Neural cell (in vitro differentiated cells): ENCODE measurements at regions not wholly inside any gene's neighbourhood (a gene's known extent, or its start where the extent isn't known, plus 50 kb on each side); places are given as distances from the start of the nearest gene placed in this dataset.

Experiments used
- H2AFZ ChIP-seq: fragments of 200-600, 300-800 bp; sonication (generic), shearing (Covaris generic); 2 replicates; pipeline ENCODE4 v1.6.0; 2014; ENCODE audit warnings: low read depth, mild to moderate bottlenecking, antibody characterized with exemption, low read length, moderate library complexity
- H3F3A ChIP-seq: fragments of 200-600 bp; shearing (Covaris generic); 2 replicates; pipeline ENCODE4 v1.6.1; 2016; ENCODE audit warnings: mild to moderate bottlenecking, moderate library complexity, mixed read lengths, antibody characterized with exemption, low read length; ENCODE audit not compliant: insufficient read depth, poor library complexity, severe bottlenecking
- H3K27ac ChIP-seq: fragments of 200-600, 300-800 bp; sonication (generic), shearing (Covaris generic); 2 replicates; pipeline ENCODE4 v1.5.1; 2014; ENCODE audit warnings: mild to moderate bottlenecking, low read length, moderate library complexity
- H3K27me3 ChIP-seq: fragments of 300-800, 200-600 bp; sonication (generic), shearing (Covaris generic); 2 replicates; pipeline ENCODE4 v1.6.0; 2014; ENCODE audit warnings: mild to moderate bottlenecking, low read depth, low read length, moderate library complexity; ENCODE audit not compliant: insufficient read depth
- H3K36me3 ChIP-seq: fragments of 300-800, 200-600 bp; sonication (generic), shearing (Covaris generic); 2 replicates; pipeline ENCODE4 v1.5.1; 2014; ENCODE audit warnings: mild to moderate bottlenecking, antibody characterized with exemption, low read length, moderate library complexity; ENCODE audit not compliant: insufficient read depth
- H3K4me2 ChIP-seq: fragments of 300-800, 200-600 bp; sonication (generic), shearing (Covaris generic); 2 replicates; pipeline ENCODE4 v1.6.0; 2014; ENCODE audit warnings: mild to moderate bottlenecking, low read length
- H3K4me3 ChIP-seq: fragments of 300-800, 200-600 bp; sonication (generic), shearing (Covaris generic); 2 replicates; pipeline ENCODE4 v1.5.1; 2014; ENCODE audit warnings: mild to moderate bottlenecking, low read length, moderate library complexity
- H3K79me2 ChIP-seq: fragments of 200-600 bp; shearing (Covaris generic); replicated peaks from 2 replicates; pipeline ENCODE4 v1.6.0; 2014; ENCODE audit warnings: mild to moderate bottlenecking, low read length, moderate library complexity; ENCODE audit not compliant: insufficient read depth
- H3K9ac ChIP-seq: fragments of 300-800, 200-600 bp; sonication (generic), shearing (Covaris generic); 2 replicates; pipeline ENCODE4 v1.6.1; 2016; ENCODE audit warnings: mild to moderate bottlenecking, low read length, mixed read lengths
- H3K9me2 ChIP-seq: fragments of 200-600 bp; shearing (Covaris generic); 2 replicates; pipeline ENCODE4 v1.6.1; 2016; ENCODE audit warnings: mild to moderate bottlenecking, low read length, mixed read lengths; ENCODE audit not compliant: insufficient read depth
- H3K9me3 ChIP-seq: fragments of 200-600, 300-800 bp; sonication (generic), shearing (Covaris generic); 2 replicates; pipeline ENCODE4 v1.6.1; 2016; ENCODE audit warnings: mild to moderate bottlenecking, mixed run types, low read length, moderate library complexity, mixed read lengths
- H4K20me1 ChIP-seq: fragments of 200-600 bp; shearing (Covaris generic); 2 replicates; pipeline ENCODE4 v1.6.1; 2016; ENCODE audit warnings: mild to moderate bottlenecking, mixed run types; ENCODE audit not compliant: insufficient read depth
- CTCF ChIP-seq: fragments of 450-650 bp; IDR thresholded peaks from 2 replicates; pipeline ENCODE4 v1.5.1; 2014; ENCODE audit warnings: antibody characterized with exemption, mild to moderate bottlenecking, moderate library complexity; ENCODE audit not compliant: poor library complexity, severe bottlenecking
- EP300 ChIP-seq: fragments of 450-650 bp; conservative IDR thresholded peaks from 2 replicates; pipeline ENCODE4 v1.6.1; 2014; ENCODE audit warnings: antibody characterized with exemption, mild to moderate bottlenecking, moderate library complexity; ENCODE audit not compliant: poor library complexity, severe bottlenecking
- EZH2 ChIP-seq: fragments of 200-600, 300-800 bp; shearing (Covaris generic), sonication (generic); IDR thresholded peaks from 2 replicates; pipeline ENCODE4 v1.6.1; 2014; ENCODE audit warnings: antibody characterized with exemption, low read length, borderline replicate concordance, mild to moderate bottlenecking; ENCODE audit not compliant: insufficient read depth, poor library complexity, severe bottlenecking
- MXI1 ChIP-seq: fragments of 450-650 bp; conservative IDR thresholded peaks from 2 replicates; pipeline ENCODE4 v1.6.1; 2014; ENCODE audit warnings: antibody characterized with exemption, mild to moderate bottlenecking; ENCODE audit not compliant: poor library complexity, severe bottlenecking
- POLR2AphosphoS5 ChIP-seq: IDR thresholded peaks from 2 replicates; pipeline ENCODE4 v1.6.1; 2012
- RAD21 ChIP-seq: fragments of 450-650 bp; conservative IDR thresholded peaks from 2 replicates; pipeline ENCODE4 v1.6.1; 2014; ENCODE audit warnings: antibody characterized with exemption, mild to moderate bottlenecking, moderate library complexity
- REST ChIP-seq: IDR thresholded peaks from 2 replicates; pipeline ENCODE4 v1.6.1; 2012; ENCODE audit warnings: borderline replicate concordance
- SMC3 ChIP-seq: fragments of 450-650 bp; conservative IDR thresholded peaks from 2 replicates; pipeline ENCODE4 v1.6.1; 2014; ENCODE audit warnings: antibody characterized with exemption, mild to moderate bottlenecking, moderate library complexity; ENCODE audit not compliant: poor library complexity
- TAF1 ChIP-seq: IDR thresholded peaks from 2 replicates; pipeline ENCODE4 v1.6.1; 2012; ENCODE audit warnings: low read depth

GRCh38 chr13:97892717-97893116 is 60.8 kb upstream of the IPO5 start:
- Histone ChIP-seq H3K9me2 (no peaks in the 10 kb centered on the region), H3K36me3 (no peaks in the 10 kb centered on the region), H3K9ac (no peak overlapping the region), H3K27me3 (no peaks in the 10 kb centered on the region), H3K9me3 (peaks cover 3% of the 10 kb centered on the region), H3K27ac (no peak overlapping the region), H4K20me1 (no peaks in the 10 kb centered on the region), H3K4me2 (no peak overlapping the region), H2AFZ (no peak overlapping the region), H3K4me3 (no peak overlapping the region), H3F3A (no peaks in the 10 kb centered on the region), H3K79me2 (no peaks in the 10 kb centered on the region)
- no peak for TF ChIP-seq CTCF
- no peak for TF ChIP-seq EP300
- TF ChIP-seq RAD21: no peak
- TF ChIP-seq EZH2: no peak
- no peak for TF ChIP-seq REST
- TF ChIP-seq POLR2AphosphoS5: no peak
- TF ChIP-seq MXI1: no peak
- TF ChIP-seq TAF1: no peak
- no peak for TF ChIP-seq SMC3

- TF ChIP-seq MXI1 (no peak), TAF1 (no peak), SMC3 (no peak), CTCF (no peak), RAD21 (no peak), EZH2 (no peak), REST (no peak), POLR2AphosphoS5 (no peak), EP300 (no peak)
- no peak overlapping the region for H3K4me3 ChIP-seq
Measured at GRCh38 chr13:97895383-97895782, 58.1 kb upstream of the IPO5 start.

More at GRCh38 chr13:97895383-97895782, 58.1 kb upstream of the IPO5 start:
- no peaks in the 10 kb centered on the region for H3K9me2 ChIP-seq
- no peaks in the 10 kb centered on the region for H3F3A ChIP-seq
- no peak overlapping the region for H2AFZ ChIP-seq
- H3K4me2 ChIP-seq: no peak overlapping the region
- no peak overlapping the region for H3K27ac ChIP-seq
- H4K20me1 ChIP-seq: no peaks in the 10 kb centered on the region
- no peaks in the 10 kb centered on the region for H3K79me2 ChIP-seq
- no peak overlapping the region for H3K9ac ChIP-seq
- no peaks in the 10 kb centered on the region for H3K27me3 ChIP-seq
- H3K36me3 ChIP-seq: no peaks in the 10 kb centered on the region
- peaks cover 3% of the 10 kb centered on the region for H3K9me3 ChIP-seq
